HG02981 (cell line): ENCODE measurements at regions not wholly inside any gene's neighbourhood (a gene's known extent, or its start where the extent isn't known, plus 50 kb on each side); places are given as distances from the start of the nearest gene placed in this dataset.
"Not testable (repeated sequence)": the region's sequence is repeated elsewhere in the genome, so short reads cannot be mapped to it uniquely, and the experiment has no call there.

Source experiments
- ATAC-seq: cut with Tn5 transposase; IDR thresholded peaks from one replicate; pipeline ENCODE4 v1.9.1; 2021; ENCODE audit warnings: mild to moderate bottlenecking, moderate library complexity; ENCODE audit not compliant: unreplicated experiment

- ATAC-seq = no peak
Observed at GRCh38 chr3:159672728-159673688, 315.6 kb upstream of the IL12A start.

DNA sequence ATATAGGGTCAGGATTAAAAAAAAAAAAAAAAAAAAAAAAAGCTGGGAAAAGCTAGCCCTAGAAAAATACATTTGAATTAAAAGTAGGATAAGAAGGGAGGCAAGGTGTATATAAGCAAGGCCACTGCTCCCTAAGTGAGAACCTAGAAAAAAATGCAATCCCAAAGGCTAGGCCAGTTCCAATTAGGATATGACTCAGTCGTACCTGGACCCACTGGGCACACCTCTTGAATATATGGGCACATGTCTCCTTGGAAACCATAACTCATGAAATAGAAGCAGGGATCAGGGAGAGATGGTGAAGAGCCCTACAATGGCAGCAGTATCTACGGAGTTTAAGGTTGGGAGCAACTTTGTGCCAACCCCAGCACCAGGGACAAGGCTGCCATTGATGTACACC lies 314.1 kb upstream of the IL12A start:
- no peak for ATAC-seq

DNA sequence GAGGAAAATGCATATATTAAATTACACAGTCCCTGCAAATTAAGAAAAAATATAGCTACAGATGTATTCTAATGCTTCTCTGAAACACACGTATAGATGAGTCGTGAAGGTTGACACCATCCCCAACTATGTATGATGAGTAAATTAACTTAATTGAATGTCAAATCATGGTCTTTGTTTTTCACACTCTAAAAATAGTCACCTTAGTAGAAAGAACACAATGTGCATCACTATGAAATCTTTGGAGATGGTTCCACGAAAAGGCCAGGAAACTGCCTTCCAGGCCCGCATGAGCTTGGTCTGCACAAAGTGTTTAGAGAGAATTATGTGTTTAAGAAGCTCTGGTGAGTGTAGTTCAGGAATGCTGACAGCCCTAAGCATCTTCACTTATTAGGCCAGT lies 313.4 kb upstream of the IL12A start:
- no peak for ATAC-seq

DNA sequence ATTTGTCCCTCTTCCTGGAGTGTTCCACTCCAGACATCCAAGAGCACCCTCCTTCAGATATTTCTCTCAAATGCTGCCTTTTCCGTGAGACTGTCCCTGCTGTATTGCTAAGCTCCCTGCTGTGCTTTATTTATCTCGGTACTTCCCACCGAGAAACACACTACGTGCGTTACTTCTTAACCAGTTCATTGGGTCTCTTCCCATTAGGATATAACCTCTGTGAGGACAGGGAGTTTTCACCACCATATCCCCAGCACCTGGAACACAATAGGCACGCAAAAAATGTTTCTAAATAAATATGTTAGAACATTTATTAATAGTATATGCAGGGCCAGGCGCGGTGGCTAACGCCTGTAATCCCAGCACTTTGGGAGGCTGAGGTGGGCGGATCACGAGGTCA lies 308.7 kb upstream of the IL12A start:
- no peak for ATAC-seq

DNA sequence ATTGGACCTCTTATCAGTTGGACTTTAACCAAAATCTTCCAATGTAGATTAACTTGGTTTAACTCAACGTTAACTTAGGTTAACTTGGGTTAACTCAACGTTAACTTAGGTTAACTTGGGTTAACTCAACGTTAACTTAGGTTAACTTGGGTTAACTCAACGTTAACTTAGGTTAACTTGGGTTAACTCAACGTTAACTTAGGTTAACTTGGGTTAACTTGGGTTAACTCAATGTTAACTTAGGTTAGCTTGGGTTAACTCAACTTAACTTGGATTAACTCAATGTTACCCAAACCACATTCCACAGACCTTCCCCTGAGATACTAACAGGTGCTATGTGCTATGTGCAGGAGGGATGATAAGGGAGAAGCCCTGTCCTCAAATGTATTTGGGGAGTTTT lies 306.9 kb upstream of the IL12A start:
- ATAC-seq = not testable (repeated sequence)

DNA sequence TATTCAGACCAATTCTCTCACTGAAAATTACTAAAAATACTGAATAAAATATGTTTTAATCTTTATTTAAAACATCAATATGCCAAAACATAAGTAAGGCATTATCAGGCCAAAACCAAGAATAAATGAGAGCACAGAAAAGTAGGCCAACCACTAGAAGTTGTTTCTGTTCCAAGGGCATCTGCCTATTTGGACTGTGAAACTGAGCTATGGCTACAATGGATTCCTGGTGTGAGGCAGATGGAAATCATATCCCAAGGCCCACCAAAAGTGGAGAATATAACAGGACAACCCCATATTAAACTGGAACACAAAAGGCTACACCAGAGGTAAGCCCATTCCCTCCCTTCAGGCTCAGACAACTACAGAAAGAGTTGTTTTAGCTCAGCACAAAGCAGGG lies 302.8 kb upstream of the IL12A start:
- ATAC-seq = no peak

DNA sequence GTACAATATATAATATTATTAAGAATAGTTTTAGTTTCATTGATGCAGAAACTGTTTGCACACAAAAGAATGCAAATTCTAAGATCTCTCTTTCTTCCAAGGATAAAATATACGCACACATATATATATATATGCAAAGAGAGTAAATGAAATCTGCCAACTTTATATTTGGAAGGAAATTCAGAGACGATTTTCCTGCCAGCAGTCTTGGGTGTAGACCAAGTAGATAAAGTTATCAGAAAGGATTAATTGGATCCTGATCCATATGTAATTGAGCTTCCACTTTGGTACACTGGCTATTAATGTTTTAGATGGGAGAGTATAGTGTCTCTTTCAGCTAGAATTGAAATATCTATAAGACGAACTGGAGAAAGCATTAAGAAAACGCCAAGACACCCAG lies 295.4 kb upstream of the IL12A start:
- ATAC-seq = no peak

DNA sequence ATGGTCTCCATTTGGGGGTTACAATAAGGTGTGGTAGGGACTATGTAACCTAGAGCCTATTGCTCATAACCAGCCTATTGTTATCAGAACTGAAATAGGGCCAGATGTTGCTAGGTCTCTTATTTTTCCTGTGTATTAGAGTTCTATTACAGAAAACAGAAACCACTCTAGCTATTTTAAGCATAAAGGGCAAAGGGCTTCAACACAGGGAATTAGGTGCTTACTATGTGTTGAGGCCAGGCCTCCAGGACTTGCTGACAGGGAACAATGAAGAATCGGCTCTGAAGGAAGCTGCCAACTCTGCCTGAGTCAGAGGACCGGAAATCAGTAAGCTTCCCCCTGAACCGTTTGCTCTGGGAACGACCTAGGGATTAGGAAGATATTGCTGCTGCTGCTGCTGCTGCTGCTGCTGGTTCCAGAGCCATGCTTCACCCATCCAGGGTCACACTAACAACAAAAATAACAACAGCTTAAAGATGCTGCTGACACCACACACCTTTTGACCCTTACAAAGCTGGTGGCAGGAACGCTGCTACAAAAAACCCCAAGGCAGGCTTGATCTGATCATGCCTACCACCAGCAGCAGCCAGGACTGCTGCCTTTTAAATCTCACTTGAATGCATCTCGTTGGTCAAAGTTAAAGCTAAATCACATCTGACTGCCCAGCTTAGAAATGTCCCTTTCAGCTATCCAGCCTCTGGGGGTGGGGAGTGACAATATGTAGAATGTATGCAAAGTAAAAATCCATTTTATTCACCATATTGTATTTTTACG lies 276.9 kb upstream of the IL12A start:
- no peak for ATAC-seq

- no peak for ATAC-seq
Observed at GRCh38 chr3:159721324-159721723, 267.3 kb upstream of the IL12A start.

DNA sequence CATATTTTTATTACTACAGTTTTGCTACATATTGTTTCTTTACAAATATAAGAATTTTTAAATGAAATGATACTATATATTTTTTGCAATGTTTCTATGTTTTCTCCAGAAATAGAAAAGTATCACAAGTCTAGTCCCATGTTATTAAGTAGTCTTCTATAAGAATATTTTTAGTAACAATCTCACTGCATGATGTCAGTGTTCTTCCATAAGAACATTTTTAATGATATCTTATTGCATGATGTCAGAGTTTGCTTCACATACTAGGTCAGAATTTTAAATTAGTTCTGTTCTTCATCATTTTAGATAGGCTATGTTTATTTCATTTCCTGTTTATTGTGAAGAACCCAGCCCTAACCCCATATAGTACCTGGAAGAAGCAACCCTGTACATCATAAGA lies 265.3 kb upstream of the IL12A start:
- ATAC-seq = no peak

- ATAC-seq = no peak
Observed at GRCh38 chr3:159724627-159725026, 264.0 kb upstream of the IL12A start.

DNA sequence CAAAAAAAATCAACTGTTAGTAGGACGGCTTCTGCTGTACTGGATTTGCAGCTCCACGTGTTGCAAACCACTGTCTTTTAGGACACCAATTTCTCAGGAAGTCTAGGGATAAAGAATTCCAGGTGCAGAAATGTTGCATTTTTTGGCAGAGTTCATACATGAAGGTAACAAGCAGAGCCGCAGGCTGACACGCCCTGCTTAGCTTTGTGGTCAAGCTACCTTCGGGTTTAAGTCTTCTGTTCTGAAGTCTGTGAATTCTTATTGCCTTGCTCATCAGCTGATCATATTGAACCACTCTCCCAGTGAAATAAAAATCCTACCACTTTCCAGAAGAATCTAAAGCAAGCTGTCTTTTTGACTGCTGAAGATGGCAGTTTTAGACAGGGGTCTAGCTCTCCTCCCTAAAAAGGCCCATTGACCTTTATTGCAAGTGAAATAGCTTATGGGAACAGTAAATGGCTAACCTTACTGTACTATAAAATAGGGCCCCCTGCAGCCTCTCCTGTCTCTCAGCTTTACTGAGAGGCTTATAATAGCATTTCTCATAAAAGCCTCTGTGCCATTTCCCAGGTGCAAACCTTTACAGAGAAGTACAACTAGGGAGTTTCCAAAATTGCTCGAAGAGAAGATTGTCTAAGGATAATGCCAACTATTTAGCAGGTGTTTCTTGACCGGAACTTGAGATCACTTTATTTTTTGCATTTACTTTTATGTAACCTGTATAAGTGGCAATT lies 262.2 kb upstream of the IL12A start:
- no peak for ATAC-seq

DNA sequence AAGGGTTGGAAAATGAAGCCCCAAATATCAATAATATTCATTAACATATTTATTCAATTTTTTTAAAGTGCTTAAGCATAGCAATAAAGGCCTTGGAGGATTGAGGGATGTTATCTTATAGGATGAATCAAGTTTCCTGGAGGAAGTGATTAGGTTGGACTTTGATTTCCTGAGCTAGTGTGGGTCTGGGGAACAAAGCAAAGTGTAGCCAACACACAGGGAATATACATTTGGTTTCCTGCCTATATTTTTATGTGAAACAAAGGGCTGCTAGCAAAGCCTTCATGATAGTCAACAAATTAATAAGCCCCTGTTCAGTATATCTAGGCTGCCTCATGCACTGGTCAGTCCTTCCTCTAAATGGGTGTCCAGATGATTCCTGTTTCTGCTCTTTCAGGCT lies 261.1 kb upstream of the IL12A start:
- no peak for ATAC-seq

DNA sequence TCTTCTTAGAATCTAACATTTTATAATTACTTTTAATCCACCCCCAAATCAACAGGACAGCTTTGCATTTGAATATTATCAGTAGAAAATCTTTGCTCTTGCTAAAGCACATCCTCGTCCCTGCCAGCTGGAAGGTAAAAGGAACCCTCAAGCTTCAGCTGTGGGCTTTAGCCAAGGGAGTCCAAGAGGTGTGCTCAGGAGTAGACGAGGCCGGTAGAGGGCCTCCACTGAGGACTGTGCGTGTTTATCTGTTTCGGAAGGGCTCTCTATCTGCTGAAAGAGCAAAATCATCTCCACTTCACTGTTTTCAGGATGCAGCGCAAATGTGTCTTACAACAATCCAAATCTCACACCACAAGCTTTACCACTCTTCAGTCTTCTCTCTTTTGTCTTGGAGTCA lies 257.4 kb upstream of the IL12A start:
- ATAC-seq = no peak

- no peak for ATAC-seq
Observed at GRCh38 chr3:159732172-159733111, 256.2 kb upstream of the IL12A start.

GRCh38 chr3:159733194-159733860 lies 255.3 kb upstream of the IL12A start:
- ATAC-seq = no peak

- no peak for ATAC-seq
Observed at GRCh38 chr3:159734681-159735080, 254.0 kb upstream of the IL12A start.

GRCh38 chr3:159739166-159739565 lies 249.5 kb upstream of the IL12A start:
- no peak for ATAC-seq

DNA sequence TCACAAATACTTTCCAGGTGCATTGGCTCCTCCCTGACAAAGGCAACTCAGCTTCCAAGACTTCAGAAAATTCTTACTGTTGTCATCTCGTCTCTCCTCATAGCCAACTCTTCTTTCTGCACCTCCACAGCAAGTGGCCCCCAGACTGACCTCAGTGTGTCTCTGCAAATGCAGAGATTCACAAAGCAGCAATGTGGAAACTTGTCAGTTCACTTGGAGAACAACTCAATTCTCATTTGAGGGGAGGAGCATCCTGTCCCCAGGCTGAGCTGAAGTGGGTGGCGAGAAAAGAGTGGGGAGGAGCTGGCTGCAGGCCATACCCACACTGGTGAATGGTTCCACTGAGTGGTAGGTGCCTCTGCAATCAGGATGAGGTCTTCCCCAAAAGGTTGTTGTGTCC lies 248.7 kb upstream of the IL12A start:
- ATAC-seq = no peak

- no peak for ATAC-seq
Observed at GRCh38 chr3:159741281-159741680, 247.4 kb upstream of the IL12A start.
